ENCODE measurements at regions not wholly inside any gene's neighbourhood (a gene's known extent, or its start where the extent isn't known, plus 50 kb on each side); places are given as distances from the start of the nearest gene placed in this dataset.
"Not testable (repeated sequence)": the region's sequence is repeated elsewhere in the genome, so short reads cannot be mapped to it uniquely, and the experiment has no call there.

DNA sequence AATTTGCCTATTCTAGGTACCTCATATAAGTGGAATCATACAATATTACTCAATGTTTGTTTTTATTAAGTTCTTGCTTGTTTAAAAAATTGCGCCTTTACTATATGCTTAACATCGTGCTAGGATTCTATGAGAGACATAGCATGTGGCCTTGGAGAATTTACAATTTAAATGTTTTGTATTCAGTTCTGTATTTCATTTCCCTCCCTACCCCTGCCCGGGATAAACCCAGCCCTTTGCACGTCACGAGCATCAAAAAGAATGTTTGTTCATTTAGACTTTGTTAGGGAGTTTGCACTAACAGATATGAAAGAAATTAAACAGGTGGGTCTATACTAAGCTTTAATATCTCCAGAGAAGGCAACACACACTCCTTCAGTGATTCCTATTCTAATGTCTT is 75.7 kb downstream of the C18orf54 start:
- no peak for DNase-seq

- no peak for DNase-seq
Measured at GRCh38 chr18:54433857-54434256, 76.2 kb downstream of the C18orf54 start.

GRCh38 chr18:54434453-54434852 is 76.7 kb downstream of the C18orf54 start:
- no peak for DNase-seq

DNA sequence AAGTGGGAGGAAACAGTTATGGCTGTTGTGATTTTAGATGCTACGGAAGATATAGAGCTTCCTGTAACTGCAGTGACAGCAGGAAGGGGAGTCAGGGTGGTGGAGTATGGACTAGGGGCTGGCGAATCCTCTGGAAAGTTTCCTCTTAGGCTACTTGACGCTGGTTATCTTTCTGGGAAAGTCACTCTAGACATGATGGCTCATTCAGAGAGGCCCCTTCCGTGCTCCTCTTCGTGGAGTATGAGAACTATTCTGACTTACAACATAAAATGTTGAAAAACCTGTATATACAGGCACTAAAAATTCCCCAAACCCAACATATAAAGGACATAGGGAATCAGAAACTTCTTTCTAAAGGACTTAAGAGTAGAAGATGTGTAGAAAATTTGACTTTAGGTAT is 78.8 kb downstream of the C18orf54 start:
- DNase-seq = no peak

- DNase-seq = no peak
Measured at GRCh38 chr18:54440292-54440691, 82.6 kb downstream of the C18orf54 start.

DNA sequence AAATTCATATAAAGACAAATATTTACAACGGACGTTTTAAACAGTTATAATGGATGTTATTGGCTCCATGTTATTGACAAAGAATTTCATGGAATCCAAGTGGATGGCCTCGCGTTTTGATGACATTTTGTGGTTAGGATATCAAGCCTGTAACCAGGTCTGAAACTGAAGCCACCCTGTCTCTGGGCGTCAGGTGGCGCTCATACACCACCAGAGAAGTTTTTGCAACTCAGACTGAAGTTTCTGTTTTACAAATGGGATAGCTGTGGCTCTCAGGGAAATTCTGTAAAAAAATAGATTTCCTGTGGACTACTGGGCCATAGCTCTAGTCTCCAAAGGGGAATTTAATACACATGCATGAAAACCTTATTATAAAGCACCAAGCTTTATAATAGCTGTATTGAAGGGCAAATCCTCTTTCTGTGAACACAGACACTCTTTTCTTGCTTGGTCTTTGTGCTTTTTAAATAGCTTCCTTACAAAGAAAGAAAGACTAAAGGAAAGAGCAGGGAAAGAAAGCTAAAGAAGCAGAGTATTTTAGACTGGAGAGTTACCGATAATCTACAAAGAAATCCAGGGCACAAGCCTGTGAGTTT is 86.7 kb downstream of the C18orf54 start:
- DNase-seq = peak; percentile 31 to 52

- DNase-seq = no peak
Measured at GRCh38 chr18:54453996-54454395, 96.3 kb downstream of the C18orf54 start.

DNA sequence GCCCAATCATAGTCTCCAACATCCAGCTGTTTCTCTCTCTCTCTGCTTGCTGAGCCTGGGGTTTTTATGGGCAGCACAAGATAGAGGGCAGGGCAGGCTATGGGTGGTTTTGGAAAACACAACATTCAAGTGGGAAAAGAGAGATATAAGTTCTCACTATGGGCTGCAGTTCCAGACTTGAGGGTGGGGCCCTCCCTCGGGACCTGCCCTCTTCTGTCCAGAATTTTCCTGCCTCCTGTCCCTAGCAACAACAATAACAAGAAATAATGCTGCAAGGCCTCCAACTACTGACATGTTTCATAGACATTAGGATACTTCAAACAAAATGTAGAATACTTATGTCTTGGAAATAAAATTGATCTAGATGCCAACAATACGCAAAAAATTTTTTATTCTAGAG is 107.8 kb downstream of the C18orf54 start:
- DNase-seq = no peak

GRCh38 chr18:54466248-54467005 is 108.7 kb downstream of the C18orf54 start:
- DNase-seq = no peak

- DNase-seq = no peak
Measured at GRCh38 chr18:54479365-54479764, 111.7 kb upstream of the DYNAP start.

DNA sequence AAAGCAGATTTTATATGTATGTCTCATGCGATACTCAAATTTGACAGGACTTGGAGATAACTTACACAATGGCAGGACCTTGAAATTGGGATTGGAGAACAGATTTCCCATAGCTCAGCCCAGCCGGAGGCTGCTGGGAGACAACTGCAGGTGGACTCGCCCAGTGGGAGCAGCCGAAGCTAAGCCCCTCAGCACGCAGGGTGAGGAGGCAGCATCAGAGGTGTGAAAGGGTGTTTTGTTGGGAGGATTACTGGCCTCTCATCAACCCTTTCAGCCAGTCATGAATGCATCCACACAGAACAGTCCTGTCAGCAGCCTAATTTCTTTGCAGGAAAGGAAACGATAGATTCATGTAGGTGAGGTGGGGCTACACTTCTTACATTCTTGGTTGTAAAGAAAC is 110.4 kb upstream of the DYNAP start:
- DNase-seq = no peak

- not testable (repeated sequence) for DNase-seq
Measured at GRCh38 chr18:54502451-54502850, 88.6 kb upstream of the DYNAP start.

GRCh38 chr18:54503131-54503894 is 87.7 kb upstream of the DYNAP start:
- DNase-seq = no peak

GRCh38 chr18:54506516-54507261 is 84.4 kb upstream of the DYNAP start:
- no peak for DNase-seq

DNA sequence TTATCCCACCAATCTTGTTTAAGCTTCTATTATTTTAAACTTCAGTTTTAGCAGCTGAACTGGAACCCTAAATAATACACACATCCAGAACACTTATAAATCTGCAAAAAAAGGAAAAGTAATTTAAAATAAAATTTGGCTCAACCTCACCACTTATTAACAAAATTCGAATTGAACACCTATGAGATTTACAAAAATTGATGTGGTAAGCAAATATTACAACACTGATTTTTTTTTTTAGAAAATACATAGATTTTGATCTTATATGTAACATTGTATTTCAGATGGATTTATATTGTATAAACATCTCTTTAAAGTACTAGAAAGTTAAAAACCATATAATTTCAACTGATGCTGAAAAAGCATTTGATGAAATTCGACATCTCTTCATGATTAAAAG is 81.3 kb upstream of the DYNAP start:
- DNase-seq = no peak

DNA sequence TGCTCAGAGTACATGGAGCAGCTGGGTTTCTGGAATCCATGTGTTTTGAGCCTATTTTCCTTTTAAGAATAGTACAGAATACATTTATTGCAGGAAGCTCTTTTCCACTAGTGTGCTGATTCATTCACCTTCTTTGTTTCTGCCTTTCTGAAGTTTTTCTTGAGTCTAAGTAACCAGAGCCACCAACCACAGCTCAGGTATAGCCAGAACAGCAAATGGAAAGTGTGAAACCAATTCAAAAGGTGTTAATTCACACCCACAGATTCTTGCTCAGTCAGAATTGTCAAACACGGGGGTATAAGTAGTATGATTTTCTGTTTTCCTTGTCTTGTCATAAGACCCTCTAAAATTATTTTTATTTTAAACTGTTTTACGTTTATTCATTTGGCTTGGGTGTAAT is 75.9 kb upstream of the DYNAP start:
- no peak for DNase-seq

DNA sequence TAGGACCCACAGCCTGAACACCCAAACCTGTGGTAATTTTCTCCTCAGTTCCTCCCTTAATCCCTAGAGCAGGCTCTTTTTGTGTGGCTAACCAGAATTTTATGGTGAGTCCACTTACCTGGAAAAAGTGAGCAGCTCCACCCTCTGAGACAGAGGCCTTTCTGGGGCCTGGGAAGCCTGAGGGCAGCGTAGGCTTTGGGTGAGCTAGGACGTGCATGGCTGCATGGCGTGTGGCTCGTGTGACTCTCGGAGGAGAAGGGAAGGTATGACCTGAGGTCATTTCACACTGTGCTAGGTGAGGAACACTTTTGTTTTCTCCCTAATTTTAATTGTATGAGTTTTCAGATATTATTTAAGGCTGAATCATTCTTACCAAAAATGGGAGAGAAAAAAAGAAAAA is 73.5 kb upstream of the DYNAP start:
- no peak for DNase-seq

- no peak for DNase-seq
Measured at GRCh38 chr18:54521846-54522245, 69.2 kb upstream of the DYNAP start.

DNA sequence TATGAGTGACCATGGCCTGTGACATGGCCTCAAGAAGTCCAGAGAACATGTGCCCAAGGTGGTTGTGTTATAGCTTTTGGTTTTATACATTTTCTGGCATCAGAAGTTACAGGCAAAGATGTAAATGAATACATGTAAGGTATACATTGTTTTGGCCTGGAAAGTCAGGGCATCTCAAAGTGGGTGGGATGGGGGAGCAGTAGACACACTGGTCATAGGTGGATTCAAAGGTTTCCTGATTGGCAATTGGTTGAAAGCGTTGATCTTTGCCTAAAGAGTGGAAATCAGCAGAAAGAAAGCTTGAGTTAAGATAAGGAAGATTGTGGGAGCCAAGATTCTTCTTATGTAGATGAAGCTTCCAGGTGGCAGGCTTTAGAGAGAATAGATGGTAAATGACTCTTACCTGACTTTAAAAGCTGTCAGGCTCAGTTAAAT is 62.1 kb upstream of the DYNAP start:
- DNase-seq = no peak

- no peak for DNase-seq
Measured at GRCh38 chr18:54529444-54529843, 61.6 kb upstream of the DYNAP start.

DNA sequence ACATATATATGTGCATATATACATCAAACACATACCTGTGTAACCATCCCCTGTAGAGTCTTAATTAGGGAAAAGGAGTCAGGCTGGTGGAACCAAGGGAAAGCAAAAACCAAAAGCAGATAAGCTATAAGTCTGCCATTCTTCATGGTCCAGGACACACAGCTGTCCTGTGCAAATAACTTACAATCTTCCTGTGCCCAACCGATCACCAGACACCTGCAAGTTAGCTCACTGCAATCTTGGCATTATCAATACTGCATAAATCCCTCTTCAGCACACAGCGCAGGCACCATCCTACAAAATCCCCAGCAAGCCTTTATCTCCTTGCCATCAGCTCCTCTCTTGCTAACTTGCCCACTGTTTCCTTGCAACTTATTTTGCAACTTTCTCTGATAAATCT is 60.8 kb upstream of the DYNAP start:
- no peak for DNase-seq

DNA sequence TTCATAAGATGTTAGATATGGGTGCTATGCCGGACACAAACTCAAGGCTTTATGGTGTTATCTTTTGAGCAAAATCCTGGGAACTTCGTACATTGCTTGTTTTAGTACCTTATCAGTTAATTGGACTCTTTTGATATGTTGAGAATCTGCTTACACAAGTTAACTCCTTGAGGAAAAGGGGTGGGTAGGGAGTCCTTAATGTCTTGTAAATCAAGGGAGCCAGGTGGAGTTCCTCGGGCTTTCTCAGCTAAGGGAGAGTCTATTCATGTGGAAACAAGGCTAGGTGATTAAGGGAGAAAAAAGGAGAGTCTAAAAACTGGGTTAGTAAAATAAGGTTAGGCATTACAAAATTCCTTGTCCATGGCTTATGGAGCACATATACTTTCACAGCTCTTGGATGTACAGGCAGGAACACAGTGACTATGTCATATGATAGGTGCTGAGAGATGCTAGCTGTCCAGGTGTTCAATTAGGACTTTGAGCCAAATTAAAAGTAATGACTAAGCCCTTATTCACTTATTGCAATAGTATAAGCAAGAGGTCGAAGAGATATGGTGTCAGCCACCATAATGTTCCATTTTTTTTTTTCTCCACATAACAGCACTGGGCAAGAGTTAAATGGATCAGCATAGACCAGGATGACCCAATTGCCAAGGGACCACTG is 59.5 kb upstream of the DYNAP start:
- no peak for DNase-seq

- no peak for DNase-seq
Measured at GRCh38 chr18:54532222-54532621, 58.8 kb upstream of the DYNAP start.

All from activated CD4-positive, alpha-beta T cell treated with anti-CD3 and anti-CD28 coated beads, Interleukin-2, amount 50 U/mL, for 48 hours (primary cell).